ENCODE measurements at regions not wholly inside any gene's neighbourhood (a gene's known extent, or its start where the extent isn't known, plus 50 kb on each side); places are given as distances from the start of the nearest gene placed in this dataset.

- DNase-seq (ENCODE audit: low spot score) = no peak
Observed at GRCh38 chr2:239489481-239489880, 88.7 kb upstream of the HDAC4 start.

- no peak for DNase-seq (ENCODE audit: low spot score)
Observed at GRCh38 chr2:239488125-239488524, 87.3 kb upstream of the HDAC4 start.

- DNase-seq (ENCODE audit: low spot score) = no peak
Observed at GRCh38 chr2:239487272-239487671, 86.5 kb upstream of the HDAC4 start.

GRCh38 chr2:239485622-239486021 lies 84.8 kb upstream of the HDAC4 start:
- DNase-seq (ENCODE audit: low spot score) = no peak

- no peak for DNase-seq (ENCODE audit: low spot score)
Observed at GRCh38 chr2:239484571-239485355, 83.9 kb upstream of the HDAC4 start.

GRCh38 chr2:239482778-239483712 lies 82.2 kb upstream of the HDAC4 start:
- no peak for DNase-seq (ENCODE audit: low spot score)

DNA sequence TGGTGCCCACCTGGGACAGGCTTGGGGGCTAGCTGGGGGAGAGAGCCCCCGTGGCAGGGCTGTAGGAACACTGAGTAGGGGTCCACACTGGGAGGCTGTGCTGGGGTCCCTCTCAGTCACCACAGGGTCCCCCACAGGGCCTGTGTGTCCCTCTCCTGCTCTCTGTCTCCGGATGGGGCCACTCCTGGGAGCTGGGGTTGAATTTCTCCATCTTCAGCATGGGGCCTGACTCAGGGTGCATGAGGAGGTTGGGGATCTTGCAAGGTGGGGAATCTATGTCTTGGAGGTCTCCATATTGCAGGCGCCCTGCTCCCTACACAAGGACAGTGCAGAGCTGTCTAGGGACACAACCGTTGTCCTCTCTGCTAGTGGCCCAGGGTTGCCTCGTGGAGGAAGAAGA lies 78.7 kb upstream of the HDAC4 start:
- no peak for DNase-seq (ENCODE audit: low spot score)

GRCh38 chr2:239477591-239477990 lies 76.8 kb upstream of the HDAC4 start:
- DNase-seq (ENCODE audit: low spot score) = no peak

GRCh38 chr2:239476757-239477585 lies 76.2 kb upstream of the HDAC4 start:
- DNase-seq (ENCODE audit: low spot score) = no peak

GRCh38 chr2:239476029-239476756 lies 75.4 kb upstream of the HDAC4 start:
- DNase-seq (ENCODE audit: low spot score) = no peak

- DNase-seq (ENCODE audit: low spot score) = no peak
Observed at GRCh38 chr2:239475161-239476028, 74.6 kb upstream of the HDAC4 start.

GRCh38 chr2:239473211-239473805 lies 72.5 kb upstream of the HDAC4 start:
- no peak for DNase-seq (ENCODE audit: low spot score)

DNA sequence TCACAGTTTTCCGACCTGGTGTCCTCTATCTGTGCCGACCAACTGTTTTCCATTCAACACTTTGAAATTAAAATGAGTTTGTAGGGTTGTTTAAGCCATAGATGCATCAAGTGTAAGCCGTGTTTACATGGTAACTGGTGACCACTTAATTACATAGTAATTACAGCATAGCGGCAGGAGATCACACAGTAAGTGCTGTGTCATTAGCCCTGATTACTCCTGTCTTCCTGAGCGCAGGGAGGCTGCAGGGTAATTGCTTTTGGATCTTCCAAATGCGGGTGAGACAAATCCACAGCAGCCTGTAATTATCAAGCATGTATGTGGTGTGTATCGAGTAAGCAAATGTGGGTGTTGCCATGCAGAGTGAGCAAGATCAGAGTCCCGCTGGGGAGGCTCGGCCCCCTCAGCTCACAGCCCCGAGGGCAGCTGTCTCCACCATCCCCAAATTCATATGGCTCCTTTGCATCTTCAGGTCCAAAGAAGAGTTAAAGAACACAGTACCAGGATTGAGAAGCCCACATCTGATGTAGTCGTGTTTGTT lies 71.5 kb upstream of the HDAC4 start:
- DNase-seq (ENCODE audit: low spot score) = no peak

- DNase-seq (ENCODE audit: low spot score) = no peak
Observed at GRCh38 chr2:239471011-239471792, 70.4 kb upstream of the HDAC4 start.

DNA sequence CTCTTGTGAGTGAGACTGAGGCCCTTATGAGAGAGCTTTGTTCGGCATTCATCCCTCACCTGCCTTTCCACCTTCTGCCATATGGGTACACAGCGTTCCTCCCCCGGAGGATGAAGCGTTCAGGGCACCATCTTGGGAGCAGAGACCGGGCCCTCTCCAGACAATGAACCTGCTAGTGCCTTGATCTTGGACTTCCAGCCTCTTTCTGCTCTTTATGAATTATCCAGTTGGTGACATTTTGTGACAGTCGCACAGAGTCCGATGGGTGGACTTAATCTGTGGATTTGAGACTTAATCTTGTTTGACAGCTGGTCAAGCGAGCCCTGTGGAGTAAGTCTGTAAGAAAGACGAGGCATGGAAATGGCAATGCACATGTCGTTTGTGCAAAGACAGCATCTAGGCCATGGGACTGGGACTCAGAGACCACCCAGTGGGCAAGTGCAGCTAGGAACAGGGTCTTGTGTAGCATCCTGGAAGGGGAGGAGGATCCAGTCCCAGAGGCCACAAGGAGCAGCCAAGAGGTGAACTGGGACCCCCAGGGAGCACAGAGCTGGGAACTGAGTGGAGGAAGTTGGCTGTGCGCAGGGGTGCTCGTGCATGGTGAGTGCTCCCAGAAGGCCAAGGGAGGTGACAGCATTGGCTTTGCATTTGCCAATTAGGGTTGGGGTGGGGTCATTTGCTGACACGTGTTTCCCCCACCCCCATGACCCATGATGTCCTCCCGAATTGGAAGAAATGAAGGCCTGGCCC lies 69.5 kb upstream of the HDAC4 start:
- no peak for DNase-seq (ENCODE audit: low spot score)

DNA sequence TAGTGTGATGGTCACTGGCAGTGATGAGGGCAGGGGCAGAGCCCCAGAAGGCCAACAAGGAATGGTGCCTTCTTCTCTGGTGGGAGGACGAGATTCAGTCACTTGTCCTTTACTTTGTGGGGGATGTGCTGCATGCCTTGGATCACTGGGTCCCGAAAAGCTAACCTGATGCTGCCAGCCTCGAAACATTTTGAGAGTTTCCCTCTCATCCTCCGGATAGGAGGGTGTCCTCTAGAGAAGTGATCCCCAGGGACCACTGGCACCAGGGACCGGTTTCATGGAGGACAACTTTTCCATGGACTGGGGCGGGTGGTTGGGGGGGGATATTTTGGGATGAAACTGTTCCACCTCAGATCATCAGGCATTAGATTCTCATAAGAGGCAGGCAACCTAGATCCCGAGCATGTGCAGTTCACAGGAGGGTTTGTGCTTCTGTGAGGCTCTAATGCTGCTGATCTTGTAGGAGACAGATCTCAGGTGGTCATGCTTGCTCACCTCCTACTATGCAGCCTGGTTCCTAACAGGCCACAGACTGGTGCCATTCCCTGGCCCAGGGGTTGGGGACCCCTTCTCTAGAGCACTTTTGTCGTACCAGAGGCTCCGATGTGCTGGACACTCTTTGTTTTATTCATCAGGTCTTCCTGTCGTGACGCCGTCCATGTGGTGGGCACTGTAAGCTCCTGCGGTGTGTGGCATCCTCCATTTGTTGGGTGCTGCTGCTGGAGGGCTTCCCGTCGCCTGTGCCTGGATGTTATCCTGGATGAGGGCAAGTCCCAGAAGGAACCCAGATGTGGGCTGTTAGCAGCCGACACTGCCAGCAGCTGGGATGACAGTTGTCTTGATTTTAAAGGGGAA lies 68.5 kb upstream of the HDAC4 start:
- DNase-seq (ENCODE audit: low spot score) = no peak

- no peak for DNase-seq (ENCODE audit: low spot score)
Observed at GRCh38 chr2:239468491-239469105, 67.8 kb upstream of the HDAC4 start.
